Activated naive CD4-positive, alpha-beta T cell treated with anti-CD3 and anti-CD28 coated beads for 36 hours (primary cell): ENCODE measurements at regions not wholly inside any gene's neighbourhood (a gene's known extent, or its start where the extent isn't known, plus 50 kb on each side); places are given as distances from the start of the nearest gene placed in this dataset.

Experiments
- CTCF ChIA-PET: fragments of 350-600 bp; sonication (Branson Sonifier 250); formaldehyde crosslinking; loops from one replicate; lab custom pipeline; 2021; ENCODE audit warnings: antibody characterized with exemption; lab: Charles Lee
- DNase-seq: peaks from one replicate; pipeline ENCODE4 v3.0.0-alpha.2; 2020
- H3K27ac Mint-ChIP-seq: one replicate; pipeline ENCODE4 v1.8.0; 2021; ENCODE audit warnings: mild to moderate bottlenecking, mixed read lengths
- H3K27me3 Mint-ChIP-seq: one replicate; pipeline ENCODE4 v1.8.0; 2021; ENCODE audit warnings: low read depth, mixed read lengths
- H3K36me3 Mint-ChIP-seq: one replicate; pipeline ENCODE4 v1.8.0; 2021; ENCODE audit warnings: low read depth, mixed read lengths
- H3K4me1 Mint-ChIP-seq: one replicate; pipeline ENCODE4 v1.8.0; 2021; ENCODE audit warnings: low read depth, mixed read lengths
- H3K4me3 Mint-ChIP-seq: one replicate; pipeline ENCODE4 v1.8.0; 2021; ENCODE audit warnings: mild to moderate bottlenecking, moderate library complexity, mixed read lengths
- H3K9me3 Mint-ChIP-seq: one replicate; pipeline ENCODE4 v1.8.0; 2021; ENCODE audit warnings: mixed read lengths
- intact Hi-C: fragments of 100-400 bp; cut with micrococcal nuclease; formaldehyde crosslinking; loops from one replicate; pipeline ENCODE4 v1.15.1; 2023

DNA sequence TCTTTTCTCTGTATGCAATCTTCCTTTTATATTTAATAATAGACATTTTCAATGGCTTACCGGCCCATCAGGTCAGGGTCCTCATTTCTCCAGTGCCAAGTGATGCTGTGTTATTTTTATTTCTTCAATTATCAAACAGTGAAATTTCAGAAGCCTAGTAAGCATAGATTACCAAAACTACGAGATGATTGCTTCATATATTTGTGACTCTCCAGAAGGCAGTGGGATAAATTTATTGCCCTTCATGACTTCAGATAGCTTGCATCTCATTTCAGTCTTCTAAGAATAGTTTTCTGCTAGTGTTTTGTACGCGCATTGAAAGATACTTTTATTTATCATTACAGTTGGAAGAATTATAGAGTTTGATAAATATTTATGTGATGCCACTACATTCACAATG lies 139.6 kb downstream of the FAT3 start:
- Mint-ChIP-seq H3K36me3 (no peaks in the 10 kb centered on the region), H3K27ac (no peak overlapping the region), H3K9me3 (no peaks in the 10 kb centered on the region), H3K4me1 (no peaks in the 10 kb centered on the region), H3K27me3 (peaks cover 3% of the 10 kb centered on the region), H3K4me3 (no peak overlapping the region)
- intact Hi-C loops, result no loop called here
- no peak for DNase-seq
- CTCF ChIA-PET, result no interaction called here

DNA sequence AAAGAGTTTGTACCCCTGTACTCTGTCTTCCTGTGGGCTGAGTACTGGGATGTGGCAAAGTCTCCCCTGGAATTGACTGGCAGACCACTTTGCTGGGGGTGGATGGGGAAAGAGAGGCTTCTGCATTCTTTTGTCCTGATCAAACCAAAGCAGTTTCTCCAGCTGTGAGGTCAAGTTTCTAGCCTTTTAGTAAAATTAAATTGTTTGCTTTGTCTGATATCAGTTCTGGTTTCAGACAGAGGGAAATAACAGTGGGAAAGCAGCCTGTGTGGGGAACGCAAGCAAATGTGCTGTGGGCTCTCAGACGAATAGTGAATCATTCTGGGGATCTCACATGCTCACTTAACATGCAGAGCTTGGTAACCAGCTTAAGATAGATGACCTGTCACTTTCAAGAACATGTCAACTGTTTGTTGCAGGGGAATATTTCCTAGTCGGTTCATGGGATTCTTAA lies 151.6 kb downstream of the FAT3 start:
- DNase-seq, result no peak
- CTCF ChIA-PET, result no interaction called here
- intact Hi-C loops, result no loop called here

DNA sequence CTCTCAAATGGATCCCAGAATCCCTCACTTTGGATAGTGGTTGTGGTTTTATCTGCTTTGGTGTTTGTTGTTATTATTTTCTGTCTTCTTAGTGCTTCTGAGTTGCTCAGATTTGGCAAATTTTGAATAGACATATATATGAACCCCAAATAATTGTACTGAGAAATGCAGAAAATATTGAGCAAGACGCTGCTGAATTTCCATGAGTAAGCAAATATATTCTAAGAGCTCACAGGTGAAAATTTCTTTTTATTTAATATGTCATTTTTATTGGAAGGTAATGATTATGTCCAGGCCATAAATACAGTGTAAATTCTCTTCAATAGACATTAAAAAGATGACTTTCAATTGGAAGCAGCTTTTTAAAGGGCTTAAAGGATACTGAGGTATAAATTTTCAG lies 152.1 kb downstream of the FAT3 start:
- H3K4me3 Mint-ChIP-seq, result no peak overlapping the region
- H3K36me3 Mint-ChIP-seq, result no peaks in the 10 kb centered on the region
- H3K27me3 Mint-ChIP-seq, result no peaks in the 10 kb centered on the region
- H3K4me1 Mint-ChIP-seq, result no peaks in the 10 kb centered on the region
- no peaks in the 10 kb centered on the region for H3K9me3 Mint-ChIP-seq
- DNase-seq, result no peak
- intact Hi-C loops, result no loop called here
- no peak overlapping the region for H3K27ac Mint-ChIP-seq
- CTCF ChIA-PET, result no interaction called here

More for the DNA sequence above, 151.6 kb downstream of the FAT3 start:
- Mint-ChIP-seq H3K9me3 (no peaks in the 10 kb centered on the region), H3K4me3 (no peak overlapping the region), H3K36me3 (no peaks in the 10 kb centered on the region), H3K27ac (no peak overlapping the region), H3K4me1 (no peaks in the 10 kb centered on the region), H3K27me3 (no peaks in the 10 kb centered on the region)

DNA sequence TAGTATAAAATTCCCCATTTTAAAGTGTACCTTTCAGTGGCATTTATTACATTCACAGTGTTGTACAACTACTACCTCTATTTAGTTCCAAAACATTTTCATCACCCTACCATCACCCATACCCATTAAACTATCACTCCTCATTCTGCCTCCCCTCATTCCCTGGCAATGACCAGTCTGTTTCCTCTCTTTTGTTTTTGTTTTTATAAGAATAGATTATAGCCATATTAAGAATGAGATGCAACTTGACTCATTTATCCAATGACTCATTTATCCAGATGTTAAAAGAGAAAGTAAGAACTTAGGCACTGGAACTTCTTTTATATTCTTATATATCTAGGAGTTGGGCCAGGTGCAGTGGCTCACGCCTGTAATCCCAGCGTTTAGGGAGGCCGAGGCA lies 156.3 kb downstream of the FAT3 start:
- H3K27me3 Mint-ChIP-seq, result no peaks in the 10 kb centered on the region
- H3K9me3 Mint-ChIP-seq, result no peaks in the 10 kb centered on the region
- intact Hi-C loops, result no loop called here
- DNase-seq, result no peak
- no peaks in the 10 kb centered on the region for H3K36me3 Mint-ChIP-seq
- H3K27ac Mint-ChIP-seq, result no peak overlapping the region
- CTCF ChIA-PET, result no interaction called here
- no peaks in the 10 kb centered on the region for H3K4me1 Mint-ChIP-seq
- no peak overlapping the region for H3K4me3 Mint-ChIP-seq

DNA sequence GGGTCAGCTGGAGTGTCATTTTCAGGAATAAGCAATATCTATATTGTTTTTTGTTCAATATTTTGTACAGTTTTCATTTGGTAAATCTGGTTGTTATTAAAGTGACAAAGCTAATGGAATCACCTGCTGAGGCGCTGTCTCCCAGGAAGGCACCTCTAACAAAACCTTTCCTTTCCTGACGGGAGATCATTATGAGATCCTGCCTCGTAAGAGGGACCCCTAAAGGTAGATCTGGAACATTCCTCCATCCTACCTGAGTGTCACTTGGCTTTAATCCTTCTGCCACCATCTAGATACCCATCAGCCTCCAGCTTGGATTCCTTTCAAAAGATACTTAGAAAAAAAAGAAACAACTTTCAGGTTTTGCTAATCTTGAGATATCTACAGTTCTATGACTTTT lies 157.7 kb downstream of the FAT3 start:
- peaks cover 2% of the 10 kb centered on the region for H3K9me3 Mint-ChIP-seq
- CTCF ChIA-PET, result no interaction called here
- H3K4me1 Mint-ChIP-seq, result no peaks in the 10 kb centered on the region
- no peaks in the 10 kb centered on the region for H3K36me3 Mint-ChIP-seq
- intact Hi-C loops, result no loop called here
- no peaks in the 10 kb centered on the region for H3K27me3 Mint-ChIP-seq
- H3K4me3 Mint-ChIP-seq, result no peak overlapping the region
- H3K27ac Mint-ChIP-seq, result no peak overlapping the region
- no peak for DNase-seq

DNA sequence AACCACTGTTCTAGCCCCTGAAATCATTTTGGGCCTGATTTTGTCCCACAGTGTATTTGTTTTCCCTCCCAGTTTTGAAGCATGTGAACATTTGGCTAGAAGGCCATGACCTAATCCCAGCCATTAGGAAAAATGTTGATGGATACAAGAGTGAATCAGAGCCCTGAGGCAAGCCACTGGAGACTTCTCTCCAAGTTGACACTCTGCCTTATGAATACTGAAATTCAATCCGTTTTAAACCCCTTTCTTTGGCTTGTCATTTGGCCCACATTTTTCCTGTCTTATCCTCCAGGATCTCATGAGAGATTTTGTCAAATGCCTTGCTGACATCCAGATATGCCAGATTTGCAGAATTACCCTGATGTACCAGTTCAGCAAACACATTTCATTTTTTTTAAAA lies 158.8 kb downstream of the FAT3 start:
- Mint-ChIP-seq H3K27ac (no peak overlapping the region), H3K4me3 (no peak overlapping the region), H3K36me3 (no peaks in the 10 kb centered on the region), H3K9me3 (peaks cover 2% of the 10 kb centered on the region), H3K27me3 (no peaks in the 10 kb centered on the region), H3K4me1 (no peaks in the 10 kb centered on the region)
- no peak for DNase-seq
- CTCF ChIA-PET, result no interaction called here
- intact Hi-C loops, result no loop called here

DNA sequence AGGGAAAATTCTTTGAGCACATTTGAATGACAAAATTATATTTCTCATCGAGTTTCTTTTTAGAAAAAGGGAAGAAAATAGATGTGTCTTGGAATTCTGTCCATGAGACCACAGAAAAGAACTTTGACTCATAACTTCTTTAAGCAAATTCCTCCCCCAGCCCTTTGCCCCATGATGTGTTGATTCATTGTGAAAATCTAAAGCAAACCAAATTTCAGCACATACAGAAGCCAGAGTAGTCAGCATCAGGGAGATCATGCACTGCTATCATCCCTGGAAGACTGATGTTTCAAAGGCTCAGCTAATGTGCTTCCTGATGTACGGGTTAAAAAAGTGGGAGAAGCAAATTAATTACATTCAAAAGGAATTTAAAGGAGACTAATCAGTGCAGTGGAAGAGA lies 159.7 kb downstream of the FAT3 start:
- Mint-ChIP-seq H3K4me3 (no peak overlapping the region), H3K36me3 (no peaks in the 10 kb centered on the region), H3K4me1 (no peaks in the 10 kb centered on the region), H3K27me3 (no peaks in the 10 kb centered on the region), H3K27ac (no peak overlapping the region), H3K9me3 (peaks cover 2% of the 10 kb centered on the region)
- CTCF ChIA-PET, result no interaction called here
- no peak for DNase-seq
- intact Hi-C loops, result no loop called here

DNA sequence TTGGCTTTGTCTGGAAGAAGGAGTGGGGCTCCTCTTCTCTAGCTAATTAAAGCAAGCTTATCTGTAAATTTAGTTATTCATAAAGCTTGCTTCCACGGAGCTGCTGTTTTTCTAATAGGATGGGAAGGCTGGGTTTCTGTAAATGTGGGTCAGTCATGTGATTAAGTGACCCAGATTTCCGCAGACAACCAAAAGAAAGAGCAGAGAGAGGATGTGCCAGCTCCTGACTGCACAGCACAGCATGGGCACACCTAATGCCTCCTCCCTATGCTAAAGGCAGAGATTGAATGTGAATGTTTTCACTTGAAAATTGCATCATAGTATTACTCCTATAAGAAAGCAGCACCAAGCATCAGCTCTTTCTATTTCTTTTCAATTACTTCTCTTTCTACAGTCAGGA lies 160.2 kb downstream of the FAT3 start:
- Mint-ChIP-seq H3K27me3 (no peaks in the 10 kb centered on the region), H3K4me1 (no peaks in the 10 kb centered on the region)
- CTCF ChIA-PET, result no interaction called here

DNA sequence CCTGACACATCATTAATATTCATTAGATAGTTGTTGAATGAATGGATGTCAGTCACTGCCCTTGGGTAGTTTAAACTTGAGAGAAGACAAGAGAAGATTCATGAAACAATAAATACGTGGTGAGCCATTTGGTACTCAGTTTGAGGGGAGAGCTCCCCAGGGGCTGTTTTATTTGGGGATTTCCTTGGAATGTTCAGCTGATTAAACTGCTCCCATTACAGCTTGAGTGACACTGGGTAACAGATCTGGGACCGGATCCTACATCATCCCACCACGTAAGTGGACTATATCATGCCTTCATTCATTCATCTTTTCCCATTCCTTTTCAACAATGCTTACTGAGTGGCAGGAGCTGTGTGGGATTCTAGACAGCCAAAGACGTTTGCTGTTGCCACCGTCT lies 162.0 kb downstream of the FAT3 start:
- intact Hi-C loops, result no loop called here
- Mint-ChIP-seq H3K9me3 (peaks cover 2% of the 10 kb centered on the region), H3K27ac (no peak overlapping the region), H3K4me3 (no peak overlapping the region), H3K36me3 (no peaks in the 10 kb centered on the region), H3K4me1 (no peaks in the 10 kb centered on the region), H3K27me3 (no peaks in the 10 kb centered on the region)
- CTCF ChIA-PET, result no interaction called here
- no peak for DNase-seq

More for the DNA sequence above, 160.2 kb downstream of the FAT3 start:
- intact Hi-C loops, result no loop called here
- no peak overlapping the region for H3K27ac Mint-ChIP-seq
- H3K9me3 Mint-ChIP-seq, result peaks cover 2% of the 10 kb centered on the region
- no peak overlapping the region for H3K4me3 Mint-ChIP-seq
- no peak for DNase-seq
- H3K36me3 Mint-ChIP-seq, result no peaks in the 10 kb centered on the region

DNA sequence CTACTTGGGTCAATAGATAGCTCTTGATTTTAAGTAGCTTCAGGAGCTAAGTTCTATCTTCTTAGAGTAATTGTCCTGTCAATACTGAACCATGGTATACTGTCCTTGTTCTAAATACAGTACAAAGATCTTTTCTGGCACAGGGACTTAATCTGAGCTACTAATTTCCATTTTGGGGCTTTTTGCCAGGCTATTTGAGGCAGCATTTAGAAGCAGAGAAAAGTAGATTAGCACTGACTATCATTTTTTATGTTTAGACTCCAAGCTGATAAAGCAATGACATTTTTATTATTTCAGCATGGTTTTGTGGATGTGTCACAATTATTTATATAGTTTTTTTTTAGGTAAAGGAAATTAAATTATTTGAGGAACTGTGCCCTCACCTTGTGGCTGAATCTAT lies 163.2 kb downstream of the FAT3 start:
- Mint-ChIP-seq H3K27ac (no peak overlapping the region), H3K4me1 (no peaks in the 10 kb centered on the region), H3K4me3 (no peak overlapping the region), H3K9me3 (peaks cover 2% of the 10 kb centered on the region), H3K36me3 (no peaks in the 10 kb centered on the region), H3K27me3 (no peaks in the 10 kb centered on the region)
- DNase-seq, result no peak
- intact Hi-C loops, result no loop called here
- CTCF ChIA-PET, result no interaction called here

DNA sequence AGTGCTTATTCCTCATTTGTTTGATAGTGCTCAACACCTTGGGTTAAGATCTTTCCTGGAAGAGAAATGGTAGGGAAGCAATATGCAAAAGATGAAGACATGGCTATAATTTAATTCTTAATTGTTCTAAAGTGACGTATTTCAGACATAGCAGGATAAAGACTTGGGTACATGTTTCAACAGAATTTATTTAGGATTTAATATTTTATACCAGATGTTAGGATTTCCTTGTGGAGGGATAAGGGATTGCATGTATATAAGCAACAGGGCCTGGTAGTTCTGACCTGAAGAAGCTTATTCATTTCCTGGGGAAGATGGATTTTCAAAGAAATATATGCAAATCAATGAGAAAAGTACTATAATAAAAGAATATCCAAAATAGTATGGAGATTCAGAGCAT lies 163.8 kb downstream of the FAT3 start:
- Mint-ChIP-seq H3K4me3 (no peak overlapping the region), H3K4me1 (no peaks in the 10 kb centered on the region), H3K36me3 (no peaks in the 10 kb centered on the region), H3K27me3 (no peaks in the 10 kb centered on the region), H3K27ac (no peak overlapping the region), H3K9me3 (peaks cover 2% of the 10 kb centered on the region)
- intact Hi-C loops, result no loop called here
- CTCF ChIA-PET, result no interaction called here
- no peak for DNase-seq

DNA sequence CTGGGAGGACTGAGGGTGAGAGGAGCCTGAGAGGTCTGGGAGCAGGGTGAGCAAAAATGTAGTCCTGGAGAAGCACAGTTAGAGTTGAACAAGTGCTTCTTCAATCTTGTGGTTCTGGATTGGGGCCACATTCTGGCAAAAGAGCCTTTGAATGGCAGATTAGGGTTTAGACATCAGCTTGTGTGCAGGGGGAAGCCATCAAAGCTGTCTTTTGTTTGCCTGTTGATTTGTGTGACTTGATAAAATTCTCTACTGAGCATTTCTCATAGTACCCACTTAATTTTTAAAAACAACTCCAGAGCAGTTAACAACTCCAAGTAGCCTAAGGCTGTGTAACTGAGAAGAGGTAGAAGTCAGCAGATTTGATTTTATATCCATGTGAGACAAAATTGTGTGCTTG lies 166.2 kb downstream of the FAT3 start:
- H3K27ac Mint-ChIP-seq, result no peak overlapping the region
- H3K4me3 Mint-ChIP-seq, result no peak overlapping the region
- H3K27me3 Mint-ChIP-seq, result no peaks in the 10 kb centered on the region
- DNase-seq, result no peak
- CTCF ChIA-PET, result no interaction called here
- peaks cover 2% of the 10 kb centered on the region for H3K9me3 Mint-ChIP-seq
- intact Hi-C loops, result no loop called here
- H3K4me1 Mint-ChIP-seq, result no peaks in the 10 kb centered on the region
- H3K36me3 Mint-ChIP-seq, result no peaks in the 10 kb centered on the region

DNA sequence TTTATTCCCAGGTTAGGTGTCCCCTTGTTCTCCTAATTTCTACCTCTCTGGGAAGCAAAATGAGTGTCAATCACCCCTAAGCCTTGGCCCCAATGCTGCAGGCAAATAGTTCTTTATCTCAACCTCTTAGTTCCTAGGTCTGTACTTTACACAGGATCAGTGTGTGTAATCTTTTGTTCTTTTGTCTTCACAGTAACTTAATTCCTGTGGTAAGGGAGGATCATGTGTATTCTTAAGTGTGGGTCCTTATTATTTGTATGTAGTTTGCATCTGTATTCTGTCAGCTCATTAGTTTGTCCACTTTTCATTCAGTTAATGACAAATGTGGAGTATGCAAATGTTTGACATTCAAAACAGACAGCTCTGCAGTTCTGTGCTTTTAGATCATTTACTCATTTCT lies 166.7 kb downstream of the FAT3 start:
- Mint-ChIP-seq H3K4me1 (no peaks in the 10 kb centered on the region), H3K9me3 (peaks cover 2% of the 10 kb centered on the region), H3K27ac (no peak overlapping the region), H3K4me3 (no peak overlapping the region), H3K36me3 (no peaks in the 10 kb centered on the region), H3K27me3 (no peaks in the 10 kb centered on the region)
- CTCF ChIA-PET, result no interaction called here
- no peak for DNase-seq
- intact Hi-C loops, result no loop called here

DNA sequence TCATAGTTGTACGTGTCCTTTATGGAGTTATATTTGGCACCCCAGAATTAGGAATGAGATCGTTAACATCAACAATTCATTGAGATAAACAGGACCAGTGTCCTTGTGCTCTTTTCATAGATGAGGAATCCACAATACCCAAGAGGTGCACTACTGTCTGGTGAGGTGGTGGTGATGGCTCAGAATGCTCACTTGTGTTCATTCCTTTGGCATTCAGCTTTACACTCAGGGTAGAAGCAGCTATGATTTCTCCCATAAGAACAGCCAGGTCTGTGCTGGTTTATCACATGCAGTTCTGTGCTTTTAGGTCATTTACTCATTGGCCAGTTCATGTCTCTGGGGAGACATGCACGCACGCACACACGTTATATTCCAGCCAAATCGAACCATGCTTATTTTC lies 167.2 kb downstream of the FAT3 start:
- intact Hi-C loops, result no loop called here
- H3K4me1 Mint-ChIP-seq, result no peaks in the 10 kb centered on the region
- DNase-seq, result no peak
- H3K27ac Mint-ChIP-seq, result no peak overlapping the region
- H3K9me3 Mint-ChIP-seq, result peaks cover 2% of the 10 kb centered on the region
- no peaks in the 10 kb centered on the region for H3K36me3 Mint-ChIP-seq
- H3K4me3 Mint-ChIP-seq, result no peak overlapping the region
- CTCF ChIA-PET, result no interaction called here
- no peaks in the 10 kb centered on the region for H3K27me3 Mint-ChIP-seq
